SK-N-SH (cell line): ENCODE measurements at regions not wholly inside any gene's neighbourhood (a gene's known extent, or its start where the extent isn't known, plus 50 kb on each side); places are given as distances from the start of the nearest gene placed in this dataset.

ENCODE experiments used
- CTCF ChIA-PET: fragments of 300-600, 350-600 bp; formaldehyde crosslinking; extraction: SDS; loops from one replicate; lab custom pipeline; 2021; lab: Yijun Ruan, JAX
- POLR2A ChIA-PET: fragments of 350-600 bp; sonication (Branson Sonifier 250); formaldehyde crosslinking; extraction: SDS; loops from one replicate; lab custom pipeline; 2020; ENCODE audit warnings: antibody characterized with exemption, inconsistent platforms; lab: Yijun Ruan, JAX
- DNase-seq: peaks from one replicate; pipeline ENCODE4 v3.0.0; 2012
- H2AFZ ChIP-seq: fragments of 200-600 bp; sonication (generic); 2 replicates; pipeline ENCODE4 v1.8.1; 2016; ENCODE audit warnings: antibody characterized with exemption, mild to moderate bottlenecking, low read depth
- H3F3A ChIP-seq: fragments of 200-600 bp; sonication (generic); replicated peaks from 2 replicates; pipeline ENCODE3; 2016; ENCODE audit warnings: antibody characterized with exemption, mild to moderate bottlenecking; ENCODE audit not compliant: insufficient read depth
- H3K27ac ChIP-seq, 2 experiments: fragments of 200-500 bp in 1 of 2; fragments of 200-600 bp in 1 of 2; sonication (Bioruptor generic) in 1 of 2; sonication (generic), shearing (Covaris generic) in 1 of 2; 2 replicates each; pipeline versions ENCODE4 v1.5.1 to v1.6.1; 2014 to 2016; ENCODE audit warnings: low read depth in 2 of 2, inconsistent platforms in 1 of 2, low read length in 1 of 2, mild to moderate bottlenecking in 1 of 2, mixed read lengths in 1 of 2
- H3K27me3 ChIP-seq: fragments of 200-600 bp; sonication (generic), shearing (Covaris generic); 2 replicates; pipeline ENCODE4 v1.6.1; 2016; ENCODE audit warnings: mixed run types; ENCODE audit not compliant: insufficient read depth
- H3K36me3 ChIP-seq, 2 experiments: fragments of 200-500 bp in 1 of 2; fragments of 200-600 bp in 1 of 2; sonication (Bioruptor generic) in 1 of 2; sonication (generic) in 1 of 2; replicated peaks in 1 of 2; 2 replicates each; pipeline versions ENCODE3 to v1.5.1; 2014 to 2016; ENCODE audit warnings: low read length in 1 of 2, mild to moderate bottlenecking in 1 of 2; ENCODE audit not compliant: insufficient read depth in 2 of 2, control insufficient read depth in 1 of 2
- H3K4me1 ChIP-seq, 2 experiments: fragments of 200-500 bp in 1 of 2; fragments of 200-600 bp in 1 of 2; sonication (Bioruptor generic) in 1 of 2; sonication (generic), shearing (Covaris generic) in 1 of 2; 2 replicates each; pipeline versions ENCODE4 v1.5.1 to v1.6.1; 2014 to 2016; ENCODE audit warnings: low read depth in 1 of 2, low read length in 1 of 2, mixed run types in 1 of 2; ENCODE audit not compliant: insufficient read depth in 2 of 2, control insufficient read depth in 1 of 2
- H3K4me2 ChIP-seq: fragments of 200-600 bp; sonication (generic), shearing (Covaris generic); 2 replicates; pipeline ENCODE4 v1.6.1; 2017; ENCODE audit warnings: mixed run types
- H3K4me3 ChIP-seq, 2 experiments: fragments of 200-500 bp in 1 of 2; fragments of 200-600 bp in 1 of 2; sonication (Bioruptor generic) in 1 of 2; sonication (generic), shearing (Covaris generic) in 1 of 2; 2 replicates each; pipeline versions ENCODE4 v1.5.1 to v1.8.1; 2014 to 2016; ENCODE audit warnings: low read depth in 2 of 2, inconsistent platforms in 1 of 2, low read length in 1 of 2, mild to moderate bottlenecking in 1 of 2, mixed read lengths in 1 of 2, moderate library complexity in 1 of 2
- H3K79me2 ChIP-seq: fragments of 200-600 bp; sonication (generic); 2 replicates; pipeline ENCODE4 v1.8.1; 2017; ENCODE audit warnings: mild to moderate bottlenecking; ENCODE audit not compliant: insufficient read depth
- H3K9ac ChIP-seq: fragments of 200-600 bp; sonication (generic); 2 replicates; pipeline ENCODE4 v1.6.1; 2017; ENCODE audit warnings: mixed run types
- H3K9me2 ChIP-seq: fragments of 200-600 bp; sonication (generic); 2 replicates; pipeline ENCODE4 v1.6.1; 2017; ENCODE audit warnings: mixed run types
- H3K9me3 ChIP-seq: fragments of 200-600 bp; sonication (generic); 2 replicates; pipeline ENCODE4 v1.6.1; 2017; ENCODE audit warnings: mixed run types, mild to moderate bottlenecking, moderate library complexity
- H4K20me1 ChIP-seq: fragments of 200-600 bp; sonication (generic); 2 replicates; pipeline ENCODE4 v1.6.1; 2017; ENCODE audit warnings: mild to moderate bottlenecking, mixed run types; ENCODE audit not compliant: insufficient read depth
- CHD2 ChIP-seq: fragments of 150-350 bp; IDR thresholded peaks from 2 replicates; pipeline ENCODE4 v1.6.1; 2018; ENCODE audit warnings: low read length; ENCODE audit not compliant: partially characterized antibody
- EZH2phosphoT487 ChIP-seq: fragments of 200-600 bp; sonication (generic); IDR thresholded peaks from 2 replicates; pipeline ENCODE4 v1.6.1; 2017; ENCODE audit warnings: low read depth, mixed run types, mild to moderate bottlenecking, antibody characterized with exemption, moderate library complexity, borderline replicate concordance
- FOXJ3 ChIP-seq: sonication (generic); formaldehyde crosslinking; IDR thresholded peaks from 2 replicates; pipeline ENCODE4 v1.5.1; 2020; ENCODE audit warnings: mild to moderate bottlenecking, missing genetic modification reagents
- GATA2 ChIP-seq: sonication (generic); formaldehyde crosslinking; IDR thresholded peaks from 2 replicates; pipeline ENCODE4 v1.5.0; 2020; ENCODE audit warnings: mild to moderate bottlenecking, missing genetic modification reagents
- JUND ChIP-seq: IDR thresholded peaks from 2 replicates; pipeline ENCODE4 v1.4.0; 2012
- RAD21 ChIP-seq: IDR thresholded peaks from 2 replicates; pipeline ENCODE4 v1.6.1; 2012; ENCODE audit warnings: mild to moderate bottlenecking, low read length
- RCOR1 ChIP-seq: fragments of 150-350 bp; IDR thresholded peaks from 2 replicates; pipeline ENCODE4 v1.6.1; 2017; ENCODE audit warnings: antibody characterized with exemption, low read length
- RXRA ChIP-seq: IDR thresholded peaks from 2 replicates; pipeline ENCODE4 v1.4.0; 2012; ENCODE audit warnings: low read depth, mild to moderate bottlenecking, borderline replicate concordance
- SMC3 ChIP-seq: IDR thresholded peaks from 2 replicates; pipeline ENCODE4 v1.6.1; 2012; ENCODE audit warnings: low read depth, low read length, improper control_type of control experiment
- TCF12 ChIP-seq: IDR thresholded peaks from 2 replicates; pipeline ENCODE4 v1.4.0; 2012
- WGBS: methylation state at CpG from one replicate; pipeline ENCODE4 v1.1.6; 2017; ENCODE audit warnings: low lambda C conversion rate; 5-methylcytosine and 5-hydroxymethylcytosine counted together
- TF ChIP-seq, protein P1 (sequence below): IDR thresholded peaks from 2 replicates; pipeline ENCODE4 v1.6.1; 2012; ENCODE audit warnings: mild to moderate bottlenecking, low read depth, low read length, moderate library complexity
- TF ChIP-seq, protein P2 (sequence below): IDR thresholded peaks from 2 replicates; pipeline ENCODE4; 2012
- TF ChIP-seq, protein P3 (sequence below): fragments of 150-350 bp; IDR thresholded peaks from 2 replicates; pipeline ENCODE4 v1.6.1; 2017; ENCODE audit warnings: antibody characterized with exemption, low read length, low read depth, borderline replicate concordance

DNA sequence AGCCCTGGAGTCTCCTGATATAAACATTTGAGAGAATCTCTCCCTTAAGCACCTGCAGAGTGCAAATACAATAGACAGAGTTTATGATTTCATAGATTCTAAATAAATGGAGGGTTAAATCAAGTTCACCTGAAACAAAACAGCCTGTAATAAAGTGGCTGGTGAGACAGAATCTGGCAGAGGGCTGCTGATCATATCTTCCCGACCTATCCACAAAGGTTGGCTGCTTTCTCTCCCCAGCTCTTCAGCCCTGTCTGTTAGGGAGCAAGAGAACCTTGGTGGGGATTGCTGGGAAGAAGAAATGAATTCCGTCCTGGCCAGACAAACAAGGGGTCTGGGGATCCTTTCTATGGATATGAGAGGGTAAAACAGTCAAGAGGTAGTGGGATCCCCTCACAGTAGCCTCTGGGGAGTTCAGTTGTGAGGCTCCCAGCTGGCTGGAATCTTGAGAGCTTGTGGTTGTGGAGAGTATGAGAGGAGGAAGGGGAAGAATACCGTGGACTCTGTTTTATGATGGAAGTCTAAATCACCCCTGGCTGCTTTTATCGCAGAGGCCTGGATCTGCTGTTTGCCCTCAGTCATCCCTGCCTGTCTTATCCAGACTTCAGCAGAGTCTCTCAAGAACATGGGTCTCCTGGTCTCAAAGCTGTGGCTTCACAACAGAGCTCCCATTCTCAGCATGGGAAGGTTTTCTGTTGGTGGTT is 451.3 kb downstream of the NTRK3 start:
- Histone ChIP-seq H3K27me3 (no peaks in the 10 kb centered on the region), H4K20me1 (no peaks in the 10 kb centered on the region), H3K9me3 (no peaks in the 10 kb centered on the region), H3F3A (no peaks in the 10 kb centered on the region), H3K79me2 (no peaks in the 10 kb centered on the region), H3K27ac (peak overlapping the region in 1 of 2 experiments; percentile 20; a peak in 1 of 4 replicates), H3K4me1 (peaks cover 0 to 11% of the 10 kb centered on the region in 2 experiments; a peak in 1 of 4 replicates), H3K4me3 (no peak overlapping the region), H3K36me3 (no peaks in the 10 kb centered on the region), H3K9ac (no peak overlapping the region), H2AFZ (peak overlapping the region; percentile 12; the same call in 1 of the 2 replicates), H3K9me2 (no peaks in the 10 kb centered on the region), H3K4me2 (no peak overlapping the region)
- WGBS, result 44% methylated on average over 4 of the region's 4 CpGs
- POLR2A ChIA-PET, result no interaction called here
- TF ChIP-seq, protein P1, sequence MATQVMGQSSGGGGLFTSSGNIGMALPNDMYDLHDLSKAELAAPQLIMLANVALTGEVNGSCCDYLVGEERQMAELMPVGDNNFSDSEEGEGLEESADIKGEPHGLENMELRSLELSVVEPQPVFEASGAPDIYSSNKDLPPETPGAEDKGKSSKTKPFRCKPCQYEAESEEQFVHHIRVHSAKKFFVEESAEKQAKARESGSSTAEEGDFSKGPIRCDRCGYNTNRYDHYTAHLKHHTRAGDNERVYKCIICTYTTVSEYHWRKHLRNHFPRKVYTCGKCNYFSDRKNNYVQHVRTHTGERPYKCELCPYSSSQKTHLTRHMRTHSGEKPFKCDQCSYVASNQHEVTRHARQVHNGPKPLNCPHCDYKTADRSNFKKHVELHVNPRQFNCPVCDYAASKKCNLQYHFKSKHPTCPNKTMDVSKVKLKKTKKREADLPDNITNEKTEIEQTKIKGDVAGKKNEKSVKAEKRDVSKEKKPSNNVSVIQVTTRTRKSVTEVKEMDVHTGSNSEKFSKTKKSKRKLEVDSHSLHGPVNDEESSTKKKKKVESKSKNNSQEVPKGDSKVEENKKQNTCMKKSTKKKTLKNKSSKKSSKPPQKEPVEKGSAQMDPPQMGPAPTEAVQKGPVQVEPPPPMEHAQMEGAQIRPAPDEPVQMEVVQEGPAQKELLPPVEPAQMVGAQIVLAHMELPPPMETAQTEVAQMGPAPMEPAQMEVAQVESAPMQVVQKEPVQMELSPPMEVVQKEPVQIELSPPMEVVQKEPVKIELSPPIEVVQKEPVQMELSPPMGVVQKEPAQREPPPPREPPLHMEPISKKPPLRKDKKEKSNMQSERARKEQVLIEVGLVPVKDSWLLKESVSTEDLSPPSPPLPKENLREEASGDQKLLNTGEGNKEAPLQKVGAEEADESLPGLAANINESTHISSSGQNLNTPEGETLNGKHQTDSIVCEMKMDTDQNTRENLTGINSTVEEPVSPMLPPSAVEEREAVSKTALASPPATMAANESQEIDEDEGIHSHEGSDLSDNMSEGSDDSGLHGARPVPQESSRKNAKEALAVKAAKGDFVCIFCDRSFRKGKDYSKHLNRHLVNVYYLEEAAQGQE, result no peak
- TF ChIP-seq RAD21 (0 out of 2 replicates have a peak, but pooled peaks have one; percentile 5), GATA2 (CRISPR knock-in tag) (peak; percentile 53; the same call in 1 of the 2 replicates), RCOR1 (no peak)
- no peak for DNase-seq
- CTCF ChIA-PET, result interaction anchor here (1.9 kb wide), 1 partner anchor 12 kb away, joined by 7 read pairs; no protein-coding TSS in a partner anchor

DNA sequence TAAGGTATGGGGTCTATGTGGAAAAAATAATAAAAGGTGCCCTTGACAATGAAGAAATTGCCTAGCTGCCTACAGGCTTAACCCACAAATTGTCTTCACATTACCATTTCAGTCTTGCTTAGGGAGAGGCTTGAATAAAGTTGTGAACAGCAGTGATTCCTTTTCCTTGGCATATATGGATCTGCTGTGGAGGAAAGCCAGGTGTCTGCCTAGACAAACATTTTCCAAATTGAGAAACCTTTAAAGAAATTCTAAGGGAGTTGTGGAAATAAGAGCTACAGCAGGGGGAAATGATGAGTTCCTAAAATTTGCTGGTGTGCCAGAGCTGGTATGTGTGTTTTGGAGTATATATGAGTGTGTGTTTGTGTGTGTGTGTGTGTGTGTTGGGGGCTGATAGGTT is 452.1 kb downstream of the NTRK3 start:
- no peaks in the 10 kb centered on the region for H3K9me2 ChIP-seq

More for the DNA sequence above, 452.1 kb downstream of the NTRK3 start:
- H3K4me3 ChIP-seq, result no peak overlapping the region
- H3F3A ChIP-seq, result no peaks in the 10 kb centered on the region
- DNase-seq, result no peak
- TF ChIP-seq SMC3 (no peak), FOXJ3 (no peak), RCOR1 (no peak), GATA2 (CRISPR knock-in tag) (no peak), EZH2phosphoT487 (no peak), RXRA (no peak), CHD2 (no peak), TCF12 (no peak), JUND (no peak)
- TF ChIP-seq, protein P2, sequence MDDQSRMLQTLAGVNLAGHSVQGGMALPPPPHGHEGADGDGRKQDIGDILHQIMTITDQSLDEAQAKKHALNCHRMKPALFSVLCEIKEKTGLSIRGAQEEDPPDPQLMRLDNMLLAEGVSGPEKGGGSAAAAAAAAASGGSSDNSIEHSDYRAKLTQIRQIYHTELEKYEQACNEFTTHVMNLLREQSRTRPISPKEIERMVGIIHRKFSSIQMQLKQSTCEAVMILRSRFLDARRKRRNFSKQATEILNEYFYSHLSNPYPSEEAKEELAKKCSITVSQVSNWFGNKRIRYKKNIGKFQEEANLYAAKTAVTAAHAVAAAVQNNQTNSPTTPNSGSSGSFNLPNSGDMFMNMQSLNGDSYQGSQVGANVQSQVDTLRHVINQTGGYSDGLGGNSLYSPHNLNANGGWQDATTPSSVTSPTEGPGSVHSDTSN, result no peak
- TF ChIP-seq, protein P3, sequence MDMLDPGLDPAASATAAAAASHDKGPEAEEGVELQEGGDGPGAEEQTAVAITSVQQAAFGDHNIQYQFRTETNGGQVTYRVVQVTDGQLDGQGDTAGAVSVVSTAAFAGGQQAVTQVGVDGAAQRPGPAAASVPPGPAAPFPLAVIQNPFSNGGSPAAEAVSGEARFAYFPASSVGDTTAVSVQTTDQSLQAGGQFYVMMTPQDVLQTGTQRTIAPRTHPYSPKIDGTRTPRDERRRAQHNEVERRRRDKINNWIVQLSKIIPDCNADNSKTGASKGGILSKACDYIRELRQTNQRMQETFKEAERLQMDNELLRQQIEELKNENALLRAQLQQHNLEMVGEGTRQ, result no peak
- H3K79me2 ChIP-seq, result no peaks in the 10 kb centered on the region
- no peaks in the 10 kb centered on the region for H3K36me3 ChIP-seq
- no peak overlapping the region for H2AFZ ChIP-seq
- no peak overlapping the region for H3K9ac ChIP-seq
- no peaks in the 10 kb centered on the region for H3K9me3 ChIP-seq
- no peaks in the 10 kb centered on the region for H4K20me1 ChIP-seq
- ChIA-PET CTCF (interaction anchor here (0.8 to 1.9 kb wide), 3 partner anchors 11 to 15 kb away, joined by 3 to 7 read pairs (median 5); no protein-coding TSS in a partner anchor), POLR2A (no interaction called here)
- no peaks in the 10 kb centered on the region for H3K27me3 ChIP-seq
- H3K4me1 ChIP-seq, result peaks cover 0 to 11% of the 10 kb centered on the region in 2 experiments; a peak in 1 of 4 replicates
- no peak overlapping the region for H3K4me2 ChIP-seq
- no peak overlapping the region for H3K27ac ChIP-seq
